A673 (cell line): ENCODE measurements at regions not wholly inside any gene's neighbourhood (a gene's known extent, or its start where the extent isn't known, plus 50 kb on each side); places are given as distances from the start of the nearest gene placed in this dataset.

Source experiments
- BruUV-seq: library from RNA; stranded (reverse); fragments of 400-500 nt; replicated peaks from 2 replicates; lab custom pipeline; 2021; lab: Mats Ljungman, UMichigan
- CTCF ChIA-PET: fragments of 300-600 bp; sonication (Branson Sonifier 250); formaldehyde crosslinking; loops from one replicate; lab custom pipeline; 2022; ENCODE audit warnings: antibody characterized with exemption; lab: Charles Lee
- POLR2A ChIA-PET: fragments of 300-600 bp; sonication (Branson Sonifier 250); formaldehyde crosslinking; loops from one replicate; lab custom pipeline; 2022; ENCODE audit warnings: antibody characterized with exemption; ENCODE audit not compliant: low non-redundant PET; lab: Charles Lee
- DNase-seq: peaks from one replicate; pipeline ENCODE4 v3.0.0-alpha.2; 2015; ENCODE audit warnings: low spot score
- H3K27ac ChIP-seq: fragments of 200-600 bp; sonication (generic); 2 replicates; pipeline ENCODE4 v1.5.1; 2016; ENCODE audit warnings: mixed run types, low read depth, mild to moderate bottlenecking, mixed read lengths, antibody characterized with exemption, low read length; ENCODE audit not compliant: poor library complexity, severe bottlenecking
- H3K27me3 ChIP-seq: fragments of 200-600 bp; sonication (generic); replicated peaks from 2 replicates; pipeline ENCODE4 v1.6.1; 2017; ENCODE audit warnings: mixed run types, low read depth, mild to moderate bottlenecking, mixed read lengths, antibody characterized with exemption, low read length; ENCODE audit not compliant: insufficient read depth, poor library complexity
- H3K36me3 ChIP-seq: fragments of 200-600 bp; sonication (generic); 2 replicates; pipeline ENCODE4 v1.6.1; 2016; ENCODE audit warnings: mixed run types, mild to moderate bottlenecking, mixed read lengths, antibody characterized with exemption, low read length; ENCODE audit not compliant: insufficient read depth, poor library complexity, severe bottlenecking
- H3K4me1 ChIP-seq: fragments of 200-600 bp; sonication (generic); 2 replicates; pipeline ENCODE4 v1.6.1; 2017; ENCODE audit warnings: mixed run types, mild to moderate bottlenecking, mixed read lengths, antibody characterized with exemption, low read length; ENCODE audit not compliant: insufficient read depth, poor library complexity, severe bottlenecking
- H3K4me3 ChIP-seq: fragments of 200-600 bp; sonication (generic); 2 replicates; pipeline ENCODE4 v1.5.1; 2016; ENCODE audit warnings: low read depth, mixed run types, mild to moderate bottlenecking, mixed read lengths, low read length; ENCODE audit not compliant: poor library complexity, severe bottlenecking
- H3K9me3 ChIP-seq: fragments of 200-600 bp; sonication (generic); 2 replicates; pipeline ENCODE4 v1.6.1; 2016; ENCODE audit warnings: mixed run types, low read depth, mild to moderate bottlenecking, mixed read lengths, antibody characterized with exemption, low read length; ENCODE audit not compliant: poor library complexity, severe bottlenecking
- EZH2 ChIP-seq: fragments of 200-600 bp; sonication (generic); IDR thresholded peaks from 2 replicates; pipeline ENCODE4 v1.6.1; 2017; ENCODE audit warnings: borderline replicate concordance, low read depth, mild to moderate bottlenecking, mixed read lengths, antibody characterized with exemption, low read length; ENCODE audit not compliant: poor library complexity, severe bottlenecking
- intact Hi-C: fragments of 100-400 bp; cut with micrococcal nuclease; formaldehyde crosslinking; loops from one replicate; pipeline ENCODE4 v1.10.0; 2022; ENCODE audit not compliant: unreplicated experiment
- TF ChIP-seq, protein P1 (sequence below): fragments of 300-800, 200-600 bp; sonication (generic); conservative IDR thresholded peaks from 2 replicates; pipeline ENCODE4 v1.5.1; 2017; ENCODE audit warnings: low read depth, mild to moderate bottlenecking, antibody characterized with exemption, low read length, moderate library complexity, mixed read lengths

DNA sequence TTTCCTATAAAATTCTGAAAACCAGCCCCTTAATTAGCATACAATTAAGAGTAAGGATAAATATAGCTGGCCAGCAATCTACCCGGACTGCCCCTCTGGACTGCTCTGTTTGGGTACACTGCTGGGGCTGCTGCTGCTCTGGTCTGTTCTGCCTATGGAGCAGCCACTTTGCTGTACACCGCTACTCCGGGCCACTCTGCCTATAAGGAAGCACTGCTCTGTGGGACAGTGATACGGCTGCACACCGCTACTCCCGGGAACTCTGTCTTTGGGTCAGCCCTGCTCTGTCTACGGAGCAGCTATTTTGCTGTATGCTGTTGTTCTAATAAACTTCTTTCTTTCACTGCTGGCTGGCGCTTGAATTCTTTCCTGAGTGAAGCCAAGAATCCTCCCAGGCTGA is 316.5 kb upstream of the PLSCR5 start:
- no peak for TF ChIP-seq EZH2
- TF ChIP-seq, protein P1, sequence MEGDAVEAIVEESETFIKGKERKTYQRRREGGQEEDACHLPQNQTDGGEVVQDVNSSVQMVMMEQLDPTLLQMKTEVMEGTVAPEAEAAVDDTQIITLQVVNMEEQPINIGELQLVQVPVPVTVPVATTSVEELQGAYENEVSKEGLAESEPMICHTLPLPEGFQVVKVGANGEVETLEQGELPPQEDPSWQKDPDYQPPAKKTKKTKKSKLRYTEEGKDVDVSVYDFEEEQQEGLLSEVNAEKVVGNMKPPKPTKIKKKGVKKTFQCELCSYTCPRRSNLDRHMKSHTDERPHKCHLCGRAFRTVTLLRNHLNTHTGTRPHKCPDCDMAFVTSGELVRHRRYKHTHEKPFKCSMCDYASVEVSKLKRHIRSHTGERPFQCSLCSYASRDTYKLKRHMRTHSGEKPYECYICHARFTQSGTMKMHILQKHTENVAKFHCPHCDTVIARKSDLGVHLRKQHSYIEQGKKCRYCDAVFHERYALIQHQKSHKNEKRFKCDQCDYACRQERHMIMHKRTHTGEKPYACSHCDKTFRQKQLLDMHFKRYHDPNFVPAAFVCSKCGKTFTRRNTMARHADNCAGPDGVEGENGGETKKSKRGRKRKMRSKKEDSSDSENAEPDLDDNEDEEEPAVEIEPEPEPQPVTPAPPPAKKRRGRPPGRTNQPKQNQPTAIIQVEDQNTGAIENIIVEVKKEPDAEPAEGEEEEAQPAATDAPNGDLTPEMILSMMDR: no peak
- no peak for DNase-seq
- Histone ChIP-seq H3K36me3 (no peaks in the 10 kb centered on the region), H3K27me3 (no peaks in the 10 kb centered on the region), H3K4me3 (no peak overlapping the region), H3K27ac (no peak overlapping the region), H3K9me3 (no peaks in the 10 kb centered on the region), H3K4me1 (no peaks in the 10 kb centered on the region)
- POLR2A ChIA-PET: no interaction called here
- no TSS peak for BruUV-seq
- intact Hi-C loops: no loop called here
- CTCF ChIA-PET: no interaction called here

DNA sequence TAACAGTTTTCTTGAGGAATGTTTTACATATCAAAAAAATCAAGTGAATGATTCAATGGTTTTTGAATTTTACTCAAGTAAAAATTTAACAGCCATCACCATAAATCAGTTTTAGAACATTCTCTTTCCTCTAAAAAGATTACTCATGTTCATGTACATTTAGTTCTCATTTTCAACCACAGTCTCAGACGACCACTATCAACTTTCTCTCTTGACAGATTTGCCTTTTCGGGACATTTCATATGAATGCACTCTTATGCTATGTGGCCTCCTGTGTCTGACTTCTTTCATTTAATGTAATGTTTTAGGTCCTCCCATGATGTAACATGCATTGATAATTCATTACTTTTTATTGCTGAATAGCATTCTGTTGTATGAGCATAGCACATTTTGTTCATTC is 309.3 kb upstream of the PLSCR5 start:
- intact Hi-C loops: no loop called here
- Histone ChIP-seq H3K27ac (no peak overlapping the region), H3K36me3 (no peaks in the 10 kb centered on the region), H3K4me3 (no peak overlapping the region), H3K27me3 (no peaks in the 10 kb centered on the region), H3K9me3 (no peaks in the 10 kb centered on the region), H3K4me1 (no peaks in the 10 kb centered on the region)
- ChIA-PET POLR2A (no interaction called here), CTCF (no interaction called here)
- BruUV-seq: no TSS peak
- no peak for DNase-seq
- no peak for TF ChIP-seq EZH2

DNA sequence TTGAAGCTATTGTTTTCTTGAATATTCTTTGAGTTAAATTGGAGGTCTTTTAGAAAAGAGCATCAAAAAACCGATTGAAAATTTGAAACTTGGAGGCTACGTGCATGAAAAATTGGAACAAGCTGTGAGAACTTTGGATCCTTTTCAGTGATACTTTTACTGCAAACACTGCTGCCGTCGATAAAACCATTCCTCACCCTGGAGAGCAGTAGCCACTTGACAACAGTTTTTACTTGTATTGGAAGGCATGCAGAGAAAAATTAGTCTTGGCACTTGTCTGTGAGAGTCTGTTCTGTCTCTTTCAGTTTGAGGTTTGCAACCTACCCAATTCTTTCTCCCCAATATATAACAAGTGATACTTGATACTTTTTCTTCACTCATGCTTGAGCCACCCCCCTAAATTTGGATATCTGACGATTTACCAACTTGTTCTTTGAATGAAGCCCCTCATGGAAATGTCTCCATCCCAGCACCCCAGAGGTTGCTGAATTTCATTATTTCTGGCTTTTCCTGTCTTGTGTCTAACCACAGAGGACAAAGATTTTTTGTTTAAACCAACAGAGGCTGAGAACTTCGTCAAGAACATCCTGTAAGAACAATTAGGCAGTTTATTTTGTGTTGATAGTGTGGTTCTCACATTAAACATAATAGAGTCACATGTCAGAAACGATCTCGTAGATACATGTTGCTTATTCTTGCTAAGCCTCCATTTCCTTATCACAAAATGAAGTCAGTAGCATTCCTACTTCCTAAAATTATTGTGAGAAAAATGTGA is 307.3 kb upstream of the PLSCR5 start:
- no peak for DNase-seq
- intact Hi-C loops: no loop called here
- ChIA-PET CTCF (no interaction called here), POLR2A (no interaction called here)
- H3K27me3 ChIP-seq: no peaks in the 10 kb centered on the region
- H3K4me1 ChIP-seq: no peaks in the 10 kb centered on the region
- H3K27ac ChIP-seq: no peak overlapping the region
- TF ChIP-seq, protein P1: no peak
- no peak for TF ChIP-seq EZH2
- H3K4me3 ChIP-seq: no peak overlapping the region
- no peaks in the 10 kb centered on the region for H3K36me3 ChIP-seq
- no peaks in the 10 kb centered on the region for H3K9me3 ChIP-seq
- no TSS peak for BruUV-seq

DNA sequence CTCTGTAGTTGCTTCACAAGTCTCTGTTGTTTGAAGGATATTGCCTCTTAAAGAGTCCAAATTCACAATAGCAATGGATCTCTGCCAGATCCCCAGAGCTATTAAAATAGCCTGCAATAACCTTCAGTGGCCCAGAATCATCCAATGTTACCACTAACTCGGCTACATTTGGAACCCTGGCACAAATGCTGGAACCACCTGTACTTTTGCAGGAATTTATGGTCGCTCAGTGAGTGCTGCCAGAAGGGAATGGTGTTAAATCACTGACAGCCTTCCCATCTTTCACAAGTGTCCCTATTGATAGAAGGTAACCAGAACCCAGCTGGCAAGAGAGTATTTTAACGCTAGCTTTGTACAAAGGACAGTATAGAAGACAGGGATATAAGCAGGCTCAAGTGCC is 298.8 kb upstream of the PLSCR5 start:
- ChIA-PET POLR2A (no interaction called here), CTCF (no interaction called here)
- Histone ChIP-seq H3K4me3 (no peak overlapping the region), H3K4me1 (no peaks in the 10 kb centered on the region), H3K27ac (no peak overlapping the region), H3K9me3 (no peaks in the 10 kb centered on the region), H3K36me3 (no peaks in the 10 kb centered on the region), H3K27me3 (no peaks in the 10 kb centered on the region)
- intact Hi-C loops: no loop called here
- no peak for TF ChIP-seq EZH2
- TF ChIP-seq, protein P1: no peak
- DNase-seq: no peak
- BruUV-seq: no TSS peak
